Gastroesophageal sphincter (tissue), 4 donors: ENCODE measurements at regions not wholly inside any gene's neighbourhood (a gene's known extent, or its start where the extent isn't known, plus 50 kb on each side); places are given as distances from the start of the nearest gene placed in this dataset.

Experiments used
- ATAC-seq: fragments of 150-250 bp; one replicate; pipeline ENCODE4 v1.9.1; 2016; ENCODE audit warnings: mild to moderate bottlenecking, moderate library complexity
- H3K27ac ChIP-seq, 4 donors: fragments of 200-600 bp; sonication (generic) in 3 of 4; 1 replicate in 3 of 4; 2 replicates in 1 of 4; pipeline ENCODE4 v1.5.1; 2016 to 2019
- H3K27me3 ChIP-seq: fragments of 200-600 bp; sonication (generic); one replicate; pipeline ENCODE4 v1.5.1; 2019
- H3K36me3 ChIP-seq, 2 donors: fragments of 200-600 bp; sonication (generic); one replicate each; pipeline ENCODE4 v1.5.1; 2019; ENCODE audit warnings: control low read depth in 1 of 2
- H3K4me1 ChIP-seq, 3 donors: fragments of 200-600 bp; sonication (generic); 1 replicate in 2 of 3; 2 replicates in 1 of 3; pipeline ENCODE4 v1.5.1; 2016 to 2019; ENCODE audit warnings: control low read depth in 2 of 3
- H3K4me3 ChIP-seq, 2 donors: fragments of 200-600 bp; sonication (generic); one replicate each; pipeline ENCODE4 v1.5.1; 2019; ENCODE audit warnings: mild to moderate bottlenecking in 1 of 2, moderate library complexity in 1 of 2
- H3K9me3 ChIP-seq, 3 donors: fragments of 200-600 bp; sonication (generic); one replicate each; pipeline ENCODE4 v1.5.1; 2017 to 2019; ENCODE audit warnings: control low read depth in 2 of 3
- CTCF ChIP-seq, 4 experiments: fragments of 200-600 bp in 2 of 4; fragments of 450-650 bp in 2 of 4; sonication (generic) in 1 of 4; IDR thresholded peaks; one replicate each; pipeline ENCODE4 v1.5.1; 2017 to 2019; ENCODE audit warnings: antibody characterized with exemption in 4 of 4, mild to moderate bottlenecking in 2 of 4, moderate library complexity in 2 of 4
- EP300 ChIP-seq: sonication (generic); formaldehyde crosslinking; IDR thresholded peaks from one replicate; pipeline ENCODE4 v1.6.1; 2017; ENCODE audit warnings: antibody characterized with exemption, mild to moderate bottlenecking
- POLR2A ChIP-seq, 2 donors: fragments of 450-650 bp; IDR thresholded peaks; one replicate each; pipeline ENCODE4 v1.6.1; 2017; ENCODE audit warnings: antibody characterized with exemption in 2 of 2, mild to moderate bottlenecking in 2 of 2, moderate library complexity in 1 of 2
- POLR2AphosphoS5 ChIP-seq: sonication (generic); formaldehyde crosslinking; IDR thresholded peaks from one replicate; pipeline ENCODE4 v1.6.1; 2017; ENCODE audit warnings: antibody characterized with exemption
- WGBS, 2 donors: methylation state at CpG; one replicate each; pipeline ENCODE4 v1.1.5; 2018; ENCODE audit warnings: low coverage in 1 of 2; 5-methylcytosine and 5-hydroxymethylcytosine counted together

GRCh38 chr22:27387561-27387960 lies 414.0 kb downstream of the MN1 start:
- TF ChIP-seq POLR2A (IDR thresholded peaks at IDR 0.05) (no peak), POLR2AphosphoS5 (no peak), CTCF (IDR thresholded peaks at IDR 0.05) (no peak), EP300 (no peak)
- Histone ChIP-seq H3K27ac (no peak overlapping the region), H3K4me1 (peaks cover 0 to 14% (median 0%) of the 10 kb centered on the region in 3 donors), H3K4me3 (no peak overlapping the region), H3K27me3 (peaks cover 28% of the 10 kb centered on the region), H3K9me3 (no peaks in the 10 kb centered on the region), H3K36me3 (no peaks in the 10 kb centered on the region)
- WGBS, 2 donors, result 80% methylated on average over 2 of the region's 6 CpGs
- no peak for ATAC-seq

DNA sequence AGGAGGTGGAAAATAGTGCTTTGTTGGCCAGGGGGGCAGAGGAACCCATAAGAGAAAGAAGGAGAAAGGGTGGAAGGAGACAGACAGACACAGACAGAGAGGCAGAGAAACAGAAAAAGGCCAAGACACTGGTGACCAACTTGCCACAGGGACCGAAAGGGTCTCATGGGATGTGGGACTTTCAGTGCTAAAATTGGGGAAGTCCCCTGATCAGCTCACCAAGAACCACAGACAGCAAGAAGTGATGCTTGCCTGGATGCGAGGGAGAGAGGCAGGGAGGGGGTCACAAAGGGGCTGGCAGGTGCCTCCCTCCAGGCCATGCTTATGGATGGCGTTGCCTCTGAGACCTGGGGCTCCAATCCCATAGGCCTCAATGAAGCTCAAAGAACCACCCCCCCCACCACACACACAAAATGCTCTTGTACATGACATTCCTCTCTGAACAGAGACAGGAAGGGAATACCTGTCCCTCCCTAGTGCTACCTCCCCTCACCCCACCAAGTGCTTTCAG lies 413.4 kb downstream of the MN1 start:
- 82% methylated on average over 2 of the region's 3 CpGs; no CpG with 5 or more reads in 1 of the 2 donors for WGBS, 2 donors
- Histone ChIP-seq H3K9me3 (no peaks in the 10 kb centered on the region), H3K27me3 (peaks cover 27% of the 10 kb centered on the region), H3K27ac (no peak overlapping the region), H3K4me1 (peaks cover 0 to 14% (median 0%) of the 10 kb centered on the region in 3 donors), H3K36me3 (no peaks in the 10 kb centered on the region), H3K4me3 (no peak overlapping the region)
- ATAC-seq, result no peak
- TF ChIP-seq POLR2A (IDR thresholded peaks at IDR 0.05), result no peak
- TF ChIP-seq CTCF (IDR thresholded peaks at IDR 0.05), result no peak
- TF ChIP-seq EP300, result no peak
- no peak for TF ChIP-seq POLR2AphosphoS5

DNA sequence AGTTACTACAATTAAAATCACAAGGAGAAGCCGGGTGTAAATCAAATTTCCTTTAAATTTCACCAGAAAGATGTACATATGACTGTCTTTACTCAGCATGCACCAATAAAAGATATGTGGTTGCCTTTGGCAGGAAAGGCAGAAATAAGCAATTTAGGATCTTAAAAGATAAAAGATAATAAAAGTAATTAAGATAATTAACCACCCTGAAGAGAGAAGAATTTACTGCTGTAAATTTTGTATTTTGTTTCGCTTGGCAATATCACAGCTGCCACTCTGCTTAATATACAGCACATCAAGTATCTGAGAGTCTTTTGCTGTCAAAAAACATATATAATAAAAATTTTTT lies 411.9 kb downstream of the MN1 start:
- 61 to 66% methylated on average over 2 of the region's 2 CpGs for WGBS, 2 donors
- H3K36me3 ChIP-seq, result no peaks in the 10 kb centered on the region
- no peak overlapping the region for H3K27ac ChIP-seq
- H3K27me3 ChIP-seq, result peaks cover 20% of the 10 kb centered on the region
- no peaks in the 10 kb centered on the region for H3K9me3 ChIP-seq
- H3K4me1 ChIP-seq, result peaks cover 0 to 14% (median 0%) of the 10 kb centered on the region in 3 donors
- TF ChIP-seq POLR2AphosphoS5, result no peak
- TF ChIP-seq EP300, result no peak
- no peak for TF ChIP-seq POLR2A (IDR thresholded peaks at IDR 0.05)
- no peak for TF ChIP-seq CTCF (IDR thresholded peaks at IDR 0.05)
- H3K4me3 ChIP-seq, result no peak overlapping the region
- no peak for ATAC-seq

DNA sequence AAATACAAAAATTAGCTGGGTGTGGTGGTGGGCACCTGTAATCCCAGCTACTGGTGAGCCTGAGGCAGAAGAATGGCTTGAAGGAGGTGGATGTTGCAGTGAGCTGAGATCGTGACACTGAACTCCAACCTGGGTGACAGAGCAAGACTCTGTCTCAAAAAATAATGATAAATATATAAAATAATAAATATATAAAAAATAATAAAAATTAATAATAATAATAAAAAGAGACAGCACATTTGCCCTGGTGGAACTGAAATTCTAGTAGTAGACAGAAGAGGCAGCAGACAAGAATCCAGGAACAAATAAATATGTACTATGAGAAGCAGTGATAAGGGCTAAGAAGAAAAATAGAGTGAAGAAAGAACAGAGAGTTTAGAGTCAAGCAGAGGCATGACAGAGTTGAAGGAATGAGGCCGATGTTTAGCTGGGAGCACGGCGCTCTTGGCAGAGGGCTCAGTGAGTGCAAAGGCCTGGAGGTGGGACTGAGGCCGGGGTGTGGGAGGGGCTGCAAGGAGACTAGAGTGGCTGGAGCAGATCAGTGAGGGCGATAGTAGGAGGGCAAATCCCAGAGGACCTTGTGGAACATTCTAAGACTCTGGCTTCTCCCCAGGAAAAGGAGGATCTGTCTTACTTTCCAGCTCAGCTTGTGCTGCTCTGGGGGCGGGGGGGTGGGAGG lies 410.3 kb downstream of the MN1 start:
- Histone ChIP-seq H3K27ac (no peak overlapping the region), H3K4me1 (peaks cover 0 to 14% (median 0%) of the 10 kb centered on the region in 3 donors), H3K9me3 (no peaks in the 10 kb centered on the region), H3K36me3 (no peaks in the 10 kb centered on the region), H3K27me3 (peaks cover 5% of the 10 kb centered on the region), H3K4me3 (no peak overlapping the region)
- 21 to 22% methylated on average over 6 of the region's 7 CpGs for WGBS, 2 donors
- TF ChIP-seq EP300 (no peak), POLR2AphosphoS5 (no peak), CTCF (IDR thresholded peaks at IDR 0.05) (no peak), POLR2A (IDR thresholded peaks at IDR 0.05) (no peak)
- peak; percentile 72 for ATAC-seq

DNA sequence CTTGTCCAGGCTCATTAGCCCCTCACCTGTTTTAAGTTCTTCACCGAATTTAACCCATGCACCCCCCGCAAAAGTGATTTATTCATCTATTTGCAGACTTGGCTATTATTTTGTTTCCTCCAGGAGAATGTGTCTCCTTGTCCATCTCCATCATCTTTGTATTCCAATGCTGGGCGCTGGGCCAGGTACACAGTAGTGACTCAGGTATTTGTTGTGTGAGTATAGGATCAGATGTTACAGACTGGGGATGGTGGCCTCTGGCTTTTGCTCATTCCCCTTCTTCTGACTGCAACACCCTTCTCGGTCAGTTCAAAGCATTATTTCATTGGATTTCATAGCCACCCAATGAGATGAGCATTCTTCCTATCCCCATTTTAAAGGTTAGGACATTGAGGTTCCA lies 408.2 kb downstream of the MN1 start:
- TF ChIP-seq CTCF (IDR thresholded peaks at IDR 0.05) (no peak), POLR2A (IDR thresholded peaks at IDR 0.05) (no peak), POLR2AphosphoS5 (no peak)
- no peaks in the 10 kb centered on the region for H3K9me3 ChIP-seq
- 85 to 88% methylated on average over 3 to 4 of the region's 4 CpGs for WGBS, 2 donors
- ATAC-seq, result no peak
- H3K27me3 ChIP-seq, result no peaks in the 10 kb centered on the region
- H3K4me1 ChIP-seq, result peaks cover 0 to 15% (median 0%) of the 10 kb centered on the region in 3 donors
- no peak overlapping the region for H3K4me3 ChIP-seq
- no peak overlapping the region for H3K27ac ChIP-seq
- H3K36me3 ChIP-seq, result no peaks in the 10 kb centered on the region
